ENCODE measurements at regions not wholly inside any gene's neighbourhood (a gene's known extent, or its start where the extent isn't known, plus 50 kb on each side); places are given as distances from the start of the nearest gene placed in this dataset.

DNA sequence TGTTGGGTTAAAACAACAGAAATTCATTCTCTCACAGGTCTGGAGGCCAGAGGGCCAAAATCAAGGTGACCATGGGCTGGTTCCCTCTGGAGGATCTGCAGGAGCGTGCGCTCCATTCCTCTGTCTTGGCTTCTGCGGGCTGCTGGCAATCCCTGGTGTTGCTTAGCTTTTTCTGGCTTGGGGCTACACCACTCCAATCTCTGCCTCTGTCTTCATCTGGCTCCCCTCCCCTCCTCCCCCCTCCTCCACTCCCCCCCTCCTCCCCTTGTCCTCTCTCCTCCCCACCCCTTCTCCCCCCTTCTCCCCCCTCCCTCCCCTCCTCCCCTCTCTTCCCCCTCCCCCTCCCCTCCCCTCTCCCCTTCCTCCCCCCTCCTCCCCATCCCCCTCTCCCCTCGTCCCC lies 321.3 kb upstream of the ARID1B start:
- Histone ChIP-seq H3K27ac (no peak overlapping the region), H3K9me3 (ENCODE audit: low read depth) (no peaks in the 10 kb centered on the region), H3K9ac (no peak overlapping the region), H3K27me3 (no peaks in the 10 kb centered on the region), H3K4me1 (peaks cover 15% of the 10 kb centered on the region), H4K20me1 (ENCODE audit: low read depth) (no peaks in the 10 kb centered on the region), H3F3A (ENCODE audit: low read depth) (no peaks in the 10 kb centered on the region), H3K4me2 (no peak overlapping the region), H2AFZ (replicated peaks) (no peak overlapping the region), H3K79me2 (ENCODE audit: low read depth) (no peaks in the 10 kb centered on the region), H3K36me3 (no peaks in the 10 kb centered on the region), H3K4me3 (no peak overlapping the region)
- Mint-ChIP-seq H3K4me3 (no peak overlapping the region), H3K9me3 (no peaks in the 10 kb centered on the region), H3K36me3 (no peaks in the 10 kb centered on the region), H3K27me3 (ENCODE audit: insufficient read depth, low read depth) (peaks cover 6% of the 10 kb centered on the region), H3K4me1 (peaks cover 3% of the 10 kb centered on the region), H3K27ac (no peak overlapping the region)
- no peak for DNase-seq (ENCODE audit: low spot score)
- no peak for TF ChIP-seq EZH2 (IDR thresholded peaks at IDR 0.05)
- TF ChIP-seq EZH2phosphoT487 (IDR thresholded peaks at IDR 0.05), result no peak

DNA sequence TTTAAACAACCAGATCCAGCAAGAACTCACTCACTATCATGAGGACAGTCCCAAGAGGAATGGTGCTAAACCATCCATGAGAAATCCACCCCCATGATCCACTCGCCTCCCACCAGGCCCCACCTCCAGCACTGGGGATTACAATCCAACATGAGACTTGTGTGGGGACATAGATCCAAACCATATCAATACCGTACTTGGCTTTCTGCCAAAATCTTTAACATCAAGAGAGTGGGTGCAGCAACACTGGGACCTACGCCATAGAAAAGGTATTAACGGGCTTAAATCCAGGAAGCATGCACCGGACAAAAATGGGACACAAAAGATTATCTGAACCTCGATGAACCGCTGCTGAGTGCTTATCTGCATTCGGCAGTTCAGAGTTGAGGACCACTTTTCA lies 322.3 kb upstream of the ARID1B start:
- DNase-seq (ENCODE audit: low spot score), result no peak
- Histone ChIP-seq H3F3A (ENCODE audit: low read depth) (no peaks in the 10 kb centered on the region), H3K9me3 (ENCODE audit: low read depth) (no peaks in the 10 kb centered on the region), H3K4me3 (no peak overlapping the region), H2AFZ (replicated peaks) (no peak overlapping the region), H3K36me3 (no peaks in the 10 kb centered on the region), H4K20me1 (ENCODE audit: low read depth) (no peaks in the 10 kb centered on the region), H3K4me2 (no peak overlapping the region), H3K27ac (no peak overlapping the region), H3K79me2 (ENCODE audit: low read depth) (no peaks in the 10 kb centered on the region), H3K27me3 (no peaks in the 10 kb centered on the region), H3K9ac (no peak overlapping the region), H3K4me1 (peaks cover 15% of the 10 kb centered on the region)
- peaks cover 3% of the 10 kb centered on the region for H3K4me1 Mint-ChIP-seq
- no peaks in the 10 kb centered on the region for H3K9me3 Mint-ChIP-seq
- H3K27me3 Mint-ChIP-seq (ENCODE audit: insufficient read depth, low read depth), result peaks cover 8% of the 10 kb centered on the region
- TF ChIP-seq CTCF (IDR thresholded peaks at IDR 0.05) (no peak), EZH2 (IDR thresholded peaks at IDR 0.05) (no peak), EZH2phosphoT487 (IDR thresholded peaks at IDR 0.05) (no peak)
- no peaks in the 10 kb centered on the region for H3K36me3 Mint-ChIP-seq
- no peak overlapping the region for H3K4me3 Mint-ChIP-seq
- no peak overlapping the region for H3K27ac Mint-ChIP-seq

DNA sequence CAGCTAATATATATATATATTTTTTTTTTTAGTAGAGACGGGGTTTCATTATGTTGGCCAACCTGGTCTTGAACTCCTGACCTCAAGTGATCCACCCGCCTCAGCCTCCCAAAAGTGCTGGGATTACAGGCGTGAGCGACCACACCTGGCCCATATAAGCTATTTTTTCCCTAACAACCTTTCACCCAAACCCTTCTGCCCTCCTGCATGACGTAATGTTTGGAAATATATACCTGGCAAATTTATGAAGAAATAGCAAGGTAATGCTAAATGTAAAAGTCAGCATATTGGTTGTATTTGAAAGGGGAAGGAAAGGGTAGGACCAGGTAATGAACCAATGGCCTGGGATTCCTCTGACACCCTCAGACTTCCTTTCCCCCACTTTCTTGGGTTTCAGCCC lies 325.5 kb upstream of the ARID1B start:
- no peak for DNase-seq (ENCODE audit: low spot score)
- no peaks in the 10 kb centered on the region for H3K4me1 ChIP-seq
- no peak overlapping the region for H3K27ac Mint-ChIP-seq
- no peaks in the 10 kb centered on the region for H3K36me3 Mint-ChIP-seq
- no peaks in the 10 kb centered on the region for H3F3A ChIP-seq (ENCODE audit: low read depth)
- no peaks in the 10 kb centered on the region for H3K9me3 Mint-ChIP-seq
- H3K4me1 Mint-ChIP-seq, result no peaks in the 10 kb centered on the region
- H3K4me3 ChIP-seq, result no peak overlapping the region
- no peaks in the 10 kb centered on the region for H4K20me1 ChIP-seq (ENCODE audit: low read depth)
- H3K79me2 ChIP-seq (ENCODE audit: low read depth), result no peaks in the 10 kb centered on the region
- H3K4me3 Mint-ChIP-seq, result no peak overlapping the region
- H3K36me3 ChIP-seq, result no peaks in the 10 kb centered on the region
- no peak overlapping the region for H3K27ac ChIP-seq
- no peak overlapping the region for H2AFZ ChIP-seq (replicated peaks)
- H3K27me3 Mint-ChIP-seq (ENCODE audit: insufficient read depth, low read depth), result peaks cover 8% of the 10 kb centered on the region
- TF ChIP-seq EZH2 (IDR thresholded peaks at IDR 0.05), result no peak
- no peak for TF ChIP-seq EZH2phosphoT487 (IDR thresholded peaks at IDR 0.05)
- no peak for TF ChIP-seq CTCF (IDR thresholded peaks at IDR 0.05)
- H3K9ac ChIP-seq, result no peak overlapping the region
- no peaks in the 10 kb centered on the region for H3K27me3 ChIP-seq
- H3K4me2 ChIP-seq, result no peak overlapping the region
- H3K9me3 ChIP-seq (ENCODE audit: low read depth), result no peaks in the 10 kb centered on the region

DNA sequence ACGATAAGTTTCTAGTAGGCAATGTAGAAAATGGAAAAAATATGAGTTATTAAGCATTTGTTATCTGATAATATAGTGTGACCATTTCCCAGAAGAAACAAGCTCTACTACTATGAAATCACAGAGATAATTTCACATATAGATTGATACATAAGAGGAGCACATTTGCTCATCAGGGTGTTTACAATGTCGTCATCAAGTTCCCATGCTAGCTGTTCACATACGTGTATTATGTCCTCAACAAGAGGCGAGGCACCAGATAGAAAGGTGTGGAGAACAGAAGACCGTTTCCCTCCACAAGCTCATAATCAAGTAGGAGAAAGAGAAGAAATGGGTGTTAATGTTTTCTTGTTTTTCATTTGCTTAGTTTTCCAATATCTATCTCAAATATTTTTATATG lies 326.1 kb upstream of the ARID1B start:
- Histone ChIP-seq H3K36me3 (no peaks in the 10 kb centered on the region), H2AFZ (replicated peaks) (no peak overlapping the region), H3K9me3 (ENCODE audit: low read depth) (no peaks in the 10 kb centered on the region), H3F3A (ENCODE audit: low read depth) (no peaks in the 10 kb centered on the region), H3K79me2 (ENCODE audit: low read depth) (no peaks in the 10 kb centered on the region), H3K4me2 (no peak overlapping the region), H3K4me1 (no peaks in the 10 kb centered on the region), H4K20me1 (ENCODE audit: low read depth) (no peaks in the 10 kb centered on the region), H3K27me3 (no peaks in the 10 kb centered on the region), H3K9ac (no peak overlapping the region), H3K4me3 (no peak overlapping the region), H3K27ac (no peak overlapping the region)
- H3K36me3 Mint-ChIP-seq, result no peaks in the 10 kb centered on the region
- peaks cover 8% of the 10 kb centered on the region for H3K27me3 Mint-ChIP-seq (ENCODE audit: insufficient read depth, low read depth)
- H3K4me3 Mint-ChIP-seq, result no peak overlapping the region
- no peak overlapping the region for H3K27ac Mint-ChIP-seq
- no peak for DNase-seq (ENCODE audit: low spot score)
- H3K4me1 Mint-ChIP-seq, result no peaks in the 10 kb centered on the region
- TF ChIP-seq CTCF (IDR thresholded peaks at IDR 0.05) (no peak), EZH2 (IDR thresholded peaks at IDR 0.05) (no peak), EZH2phosphoT487 (IDR thresholded peaks at IDR 0.05) (no peak)
- H3K9me3 Mint-ChIP-seq, result no peaks in the 10 kb centered on the region

Measured in neural progenitor cell (in vitro differentiated cells).